Ishikawa (cell line): ENCODE measurements at regions not wholly inside any gene's neighbourhood (a gene's known extent, or its start where the extent isn't known, plus 50 kb on each side); places are given as distances from the start of the nearest gene placed in this dataset.

Experiments
- CEBPB ChIP-seq: IDR thresholded peaks from 2 replicates; pipeline ENCODE4 v1.6.1; 2012
- CREB1 ChIP-seq: IDR thresholded peaks from 2 replicates; pipeline ENCODE4 v1.6.1; 2012; ENCODE audit warnings: low read depth
- EGR1 ChIP-seq: IDR thresholded peaks from 2 replicates; pipeline ENCODE4 v1.6.1; 2012
- EP300 ChIP-seq: IDR thresholded peaks from 2 replicates; pipeline ENCODE4 v1.6.1; 2012; ENCODE audit warnings: borderline replicate concordance
- FOXM1 ChIP-seq: IDR thresholded peaks from 2 replicates; pipeline ENCODE4 v1.6.1; 2012; ENCODE audit warnings: low read depth, borderline replicate concordance
- NFIC ChIP-seq: IDR thresholded peaks from 2 replicates; pipeline ENCODE4 v1.6.1; 2012
- RAD21 ChIP-seq: IDR thresholded peaks from 2 replicates; pipeline ENCODE4 v1.6.1; 2012; ENCODE audit warnings: low read depth
- REST ChIP-seq: IDR thresholded peaks from 2 replicates; pipeline ENCODE4 v1.6.1; 2012; ENCODE audit warnings: low read depth, mild to moderate bottlenecking
- TAF1 ChIP-seq: IDR thresholded peaks from 2 replicates; pipeline ENCODE4 v1.6.1; 2012; ENCODE audit warnings: low read depth, mild to moderate bottlenecking
- TCF12 ChIP-seq: IDR thresholded peaks from 2 replicates; pipeline ENCODE4 v1.6.1; 2012; ENCODE audit warnings: low read depth
- TEAD4 ChIP-seq: IDR thresholded peaks from 2 replicates; pipeline ENCODE4 v1.6.1; 2012
- YY1 ChIP-seq: IDR thresholded peaks from 2 replicates; pipeline ENCODE4 v1.6.1; 2012; ENCODE audit warnings: low read depth
- ZBTB7A ChIP-seq: IDR thresholded peaks from 2 replicates; pipeline ENCODE4 v1.6.1; 2012; ENCODE audit warnings: low read depth
- TF ChIP-seq, protein P1 (sequence below): IDR thresholded peaks from 2 replicates; pipeline ENCODE4 v1.6.1; 2012
- TF ChIP-seq, protein P2 (sequence below): IDR thresholded peaks from 2 replicates; pipeline ENCODE4 v1.6.1; 2012

DNA sequence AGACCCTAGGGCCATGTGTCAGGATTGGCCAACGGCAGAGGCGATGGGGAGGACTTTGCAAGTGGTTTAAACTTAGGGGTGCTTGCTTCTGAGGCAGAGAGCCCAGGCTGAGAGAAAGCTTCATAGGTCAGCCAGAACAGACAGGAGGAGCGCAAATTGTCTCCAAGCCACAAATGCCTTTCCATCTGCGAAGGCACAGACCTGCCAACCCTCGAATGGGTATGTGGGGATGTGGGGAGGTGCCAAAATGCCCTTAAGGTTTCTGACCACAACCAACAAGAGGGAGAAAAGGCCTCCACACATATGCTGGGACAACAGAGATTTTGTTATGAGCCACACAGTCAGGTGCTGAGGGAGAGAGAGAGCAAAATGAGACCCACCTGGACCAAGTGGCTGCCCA lies 283.6 kb downstream of the CYP26B1 start:
- TF ChIP-seq TEAD4, result no peak
- no peak for TF ChIP-seq CEBPB
- no peak for TF ChIP-seq REST
- TF ChIP-seq, protein P1, sequence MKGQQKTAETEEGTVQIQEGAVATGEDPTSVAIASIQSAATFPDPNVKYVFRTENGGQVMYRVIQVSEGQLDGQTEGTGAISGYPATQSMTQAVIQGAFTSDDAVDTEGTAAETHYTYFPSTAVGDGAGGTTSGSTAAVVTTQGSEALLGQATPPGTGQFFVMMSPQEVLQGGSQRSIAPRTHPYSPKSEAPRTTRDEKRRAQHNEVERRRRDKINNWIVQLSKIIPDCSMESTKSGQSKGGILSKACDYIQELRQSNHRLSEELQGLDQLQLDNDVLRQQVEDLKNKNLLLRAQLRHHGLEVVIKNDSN, result no peak
- TF ChIP-seq CREB1, result no peak
- TF ChIP-seq EP300, result no peak
- TF ChIP-seq, protein P2, sequence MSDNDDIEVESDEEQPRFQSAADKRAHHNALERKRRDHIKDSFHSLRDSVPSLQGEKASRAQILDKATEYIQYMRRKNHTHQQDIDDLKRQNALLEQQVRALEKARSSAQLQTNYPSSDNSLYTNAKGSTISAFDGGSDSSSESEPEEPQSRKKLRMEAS, result no peak
- TF ChIP-seq ZBTB7A, result no peak

GRCh38 chr2:71863396-71863795 lies 284.3 kb downstream of the CYP26B1 start:
- TF ChIP-seq CREB1, result no peak
- TF ChIP-seq NFIC, result no peak
- TF ChIP-seq TCF12, result no peak
- no peak for TF ChIP-seq FOXM1
- TF ChIP-seq CEBPB, result no peak
- TF ChIP-seq EP300, result no peak
- no peak for TF ChIP-seq TAF1
- TF ChIP-seq YY1, result no peak
- TF ChIP-seq REST, result no peak
- TF ChIP-seq, protein P1, result no peak
- TF ChIP-seq TEAD4, result no peak
- TF ChIP-seq, protein P2, result no peak
- no peak for TF ChIP-seq EGR1
- no peak for TF ChIP-seq ZBTB7A
- TF ChIP-seq RAD21, result no peak

- TF ChIP-seq TCF12, result no peak
- TF ChIP-seq CEBPB, result no peak
- TF ChIP-seq ZBTB7A, result no peak
- TF ChIP-seq TAF1, result no peak
- TF ChIP-seq TEAD4, result no peak
- TF ChIP-seq CREB1, result no peak
- TF ChIP-seq, protein P1, result no peak
- no peak for TF ChIP-seq EGR1
- TF ChIP-seq NFIC, result no peak
- no peak for TF ChIP-seq REST
- TF ChIP-seq EP300, result no peak
- no peak for TF ChIP-seq FOXM1
- TF ChIP-seq YY1, result no peak
- no peak for TF ChIP-seq RAD21
Observed at GRCh38 chr2:71862921-71863320, 284.7 kb downstream of the CYP26B1 start.
